Prostate gland (tissue), 2 donors: ENCODE measurements at regions not wholly inside any gene's neighbourhood (a gene's known extent, or its start where the extent isn't known, plus 50 kb on each side); places are given as distances from the start of the nearest gene placed in this dataset.

Experiments
- POLR2A ChIP-seq: fragments of 450-650 bp; IDR thresholded peaks from one replicate; pipeline ENCODE4 v1.6.1; 2016; ENCODE audit warnings: antibody characterized with exemption, mild to moderate bottlenecking
- POLR2AphosphoS5 ChIP-seq: sonication (generic); formaldehyde crosslinking; IDR thresholded peaks from one replicate; pipeline ENCODE4 v1.6.1; 2017; ENCODE audit warnings: antibody characterized with exemption
- TF ChIP-seq, protein P1 (sequence below), 4 experiments: fragments of 200-600 bp in 2 of 4; fragments of 450-650 bp in 2 of 4; sonication (generic) in 2 of 4; IDR thresholded peaks; 1 replicate in 3 of 4; 2 replicates in 1 of 4; pipeline ENCODE4 v1.5.1; 2016 to 2019; ENCODE audit warnings: antibody characterized with exemption in 4 of 4, mild to moderate bottlenecking in 2 of 4, moderate library complexity in 2 of 4

DNA sequence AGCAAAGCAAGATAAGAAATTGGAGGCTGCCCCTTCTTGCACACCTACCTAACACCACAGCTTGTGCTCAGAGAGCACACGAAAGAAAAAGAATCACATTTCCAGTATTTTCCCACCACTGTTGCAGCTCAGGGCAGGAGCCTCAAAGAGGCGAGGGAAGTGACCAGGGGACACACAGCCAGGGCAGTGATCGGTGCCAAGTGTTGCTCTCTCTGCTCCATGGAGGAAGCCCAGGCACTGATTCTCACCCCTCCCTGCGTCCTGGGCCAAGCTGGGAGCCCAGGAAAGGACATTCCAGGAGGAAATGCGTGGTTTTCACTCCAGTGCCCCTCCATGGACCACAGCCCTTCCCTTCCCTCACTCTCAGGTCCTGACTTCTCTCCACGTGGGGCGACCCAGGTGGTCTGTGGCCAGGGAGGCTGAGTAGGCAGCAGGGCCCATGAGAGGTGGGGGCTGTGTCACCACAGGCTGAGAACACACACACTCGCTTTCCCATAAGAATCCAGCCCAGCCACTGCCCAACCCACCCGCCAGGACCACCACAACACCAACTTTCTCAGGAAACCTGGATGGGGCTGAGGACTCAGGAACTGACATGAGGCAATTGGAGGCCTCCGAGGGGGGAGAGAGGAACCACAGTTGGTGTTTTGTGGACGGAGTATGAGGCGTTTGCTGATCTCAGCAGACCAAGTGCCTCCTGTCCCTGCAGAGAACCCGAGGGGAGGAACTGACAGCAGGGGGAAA lies 81.7 kb upstream of the MAFB start:
- TF ChIP-seq, protein P1, sequence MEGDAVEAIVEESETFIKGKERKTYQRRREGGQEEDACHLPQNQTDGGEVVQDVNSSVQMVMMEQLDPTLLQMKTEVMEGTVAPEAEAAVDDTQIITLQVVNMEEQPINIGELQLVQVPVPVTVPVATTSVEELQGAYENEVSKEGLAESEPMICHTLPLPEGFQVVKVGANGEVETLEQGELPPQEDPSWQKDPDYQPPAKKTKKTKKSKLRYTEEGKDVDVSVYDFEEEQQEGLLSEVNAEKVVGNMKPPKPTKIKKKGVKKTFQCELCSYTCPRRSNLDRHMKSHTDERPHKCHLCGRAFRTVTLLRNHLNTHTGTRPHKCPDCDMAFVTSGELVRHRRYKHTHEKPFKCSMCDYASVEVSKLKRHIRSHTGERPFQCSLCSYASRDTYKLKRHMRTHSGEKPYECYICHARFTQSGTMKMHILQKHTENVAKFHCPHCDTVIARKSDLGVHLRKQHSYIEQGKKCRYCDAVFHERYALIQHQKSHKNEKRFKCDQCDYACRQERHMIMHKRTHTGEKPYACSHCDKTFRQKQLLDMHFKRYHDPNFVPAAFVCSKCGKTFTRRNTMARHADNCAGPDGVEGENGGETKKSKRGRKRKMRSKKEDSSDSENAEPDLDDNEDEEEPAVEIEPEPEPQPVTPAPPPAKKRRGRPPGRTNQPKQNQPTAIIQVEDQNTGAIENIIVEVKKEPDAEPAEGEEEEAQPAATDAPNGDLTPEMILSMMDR (IDR thresholded peaks at IDR 0.05) = no peak
- TF ChIP-seq POLR2AphosphoS5 (no peak), POLR2A (no peak)
